GM12864 (cell line): ENCODE measurements at regions not wholly inside any gene's neighbourhood (a gene's known extent, or its start where the extent isn't known, plus 50 kb on each side); places are given as distances from the start of the nearest gene placed in this dataset.

Experiments
- DNase-seq: peaks from one replicate; pipeline ENCODE4 v3.0.0-alpha.2; 2011; ENCODE audit warnings: low read depth
- H3K4me3 ChIP-seq: 2 replicates; pipeline ENCODE4 v1.5.1; 2011; ENCODE audit warnings: mild to moderate bottlenecking, low read depth, low read length, control low read depth
- TF ChIP-seq, protein P1 (sequence below): IDR thresholded peaks from 2 replicates; pipeline ENCODE4 v1.5.1; 2011; ENCODE audit warnings: low read depth, mild to moderate bottlenecking, moderate library complexity, low read length, control low read depth, inconsistent platforms; ENCODE audit errors: missing control alignments

DNA sequence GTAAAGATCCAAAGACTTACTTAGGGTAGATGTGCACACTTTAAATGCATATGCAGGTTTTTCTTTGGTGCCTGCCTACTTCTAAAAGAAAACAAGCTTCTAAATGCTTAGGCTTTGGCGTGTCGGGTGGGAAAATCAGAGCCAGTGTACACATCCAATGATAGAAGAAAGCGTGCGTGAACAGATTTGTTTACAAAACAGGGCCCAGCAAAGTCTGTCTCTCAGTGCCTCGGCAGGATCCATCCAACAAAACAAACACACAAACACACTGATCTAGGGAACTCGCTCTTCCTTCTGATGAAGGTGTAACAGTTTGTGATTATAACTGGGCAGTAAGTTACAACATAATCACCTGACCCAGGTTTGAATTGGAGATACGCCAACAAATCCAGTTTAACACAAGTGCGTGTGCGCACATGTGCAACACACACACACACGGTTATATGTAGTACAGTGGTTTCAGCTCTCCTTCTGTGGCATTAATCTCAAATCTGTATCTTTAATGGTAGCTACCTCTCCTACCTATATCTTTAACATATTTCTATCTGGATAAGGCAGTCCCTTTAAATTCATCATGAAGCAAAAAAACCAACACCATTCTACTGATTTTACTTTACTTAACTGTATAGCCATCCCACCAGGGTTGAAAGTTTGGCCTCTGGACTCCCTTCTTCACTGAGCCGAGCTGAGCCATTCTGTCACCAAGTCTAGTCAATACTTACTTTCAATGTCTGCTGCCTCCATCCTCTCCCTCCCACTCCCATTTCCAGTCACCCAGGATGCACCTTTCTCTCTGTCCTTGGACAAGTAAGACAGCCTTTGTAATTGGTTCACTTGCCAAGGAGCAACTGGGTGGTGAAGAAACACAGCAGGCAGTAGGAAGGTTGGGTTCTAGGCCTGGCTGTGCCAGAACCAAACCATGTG lies 184.4 kb upstream of the KLF14 start:
- no peak for DNase-seq
- TF ChIP-seq, protein P1, sequence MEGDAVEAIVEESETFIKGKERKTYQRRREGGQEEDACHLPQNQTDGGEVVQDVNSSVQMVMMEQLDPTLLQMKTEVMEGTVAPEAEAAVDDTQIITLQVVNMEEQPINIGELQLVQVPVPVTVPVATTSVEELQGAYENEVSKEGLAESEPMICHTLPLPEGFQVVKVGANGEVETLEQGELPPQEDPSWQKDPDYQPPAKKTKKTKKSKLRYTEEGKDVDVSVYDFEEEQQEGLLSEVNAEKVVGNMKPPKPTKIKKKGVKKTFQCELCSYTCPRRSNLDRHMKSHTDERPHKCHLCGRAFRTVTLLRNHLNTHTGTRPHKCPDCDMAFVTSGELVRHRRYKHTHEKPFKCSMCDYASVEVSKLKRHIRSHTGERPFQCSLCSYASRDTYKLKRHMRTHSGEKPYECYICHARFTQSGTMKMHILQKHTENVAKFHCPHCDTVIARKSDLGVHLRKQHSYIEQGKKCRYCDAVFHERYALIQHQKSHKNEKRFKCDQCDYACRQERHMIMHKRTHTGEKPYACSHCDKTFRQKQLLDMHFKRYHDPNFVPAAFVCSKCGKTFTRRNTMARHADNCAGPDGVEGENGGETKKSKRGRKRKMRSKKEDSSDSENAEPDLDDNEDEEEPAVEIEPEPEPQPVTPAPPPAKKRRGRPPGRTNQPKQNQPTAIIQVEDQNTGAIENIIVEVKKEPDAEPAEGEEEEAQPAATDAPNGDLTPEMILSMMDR, result no peak
- no peak overlapping the region for H3K4me3 ChIP-seq

DNA sequence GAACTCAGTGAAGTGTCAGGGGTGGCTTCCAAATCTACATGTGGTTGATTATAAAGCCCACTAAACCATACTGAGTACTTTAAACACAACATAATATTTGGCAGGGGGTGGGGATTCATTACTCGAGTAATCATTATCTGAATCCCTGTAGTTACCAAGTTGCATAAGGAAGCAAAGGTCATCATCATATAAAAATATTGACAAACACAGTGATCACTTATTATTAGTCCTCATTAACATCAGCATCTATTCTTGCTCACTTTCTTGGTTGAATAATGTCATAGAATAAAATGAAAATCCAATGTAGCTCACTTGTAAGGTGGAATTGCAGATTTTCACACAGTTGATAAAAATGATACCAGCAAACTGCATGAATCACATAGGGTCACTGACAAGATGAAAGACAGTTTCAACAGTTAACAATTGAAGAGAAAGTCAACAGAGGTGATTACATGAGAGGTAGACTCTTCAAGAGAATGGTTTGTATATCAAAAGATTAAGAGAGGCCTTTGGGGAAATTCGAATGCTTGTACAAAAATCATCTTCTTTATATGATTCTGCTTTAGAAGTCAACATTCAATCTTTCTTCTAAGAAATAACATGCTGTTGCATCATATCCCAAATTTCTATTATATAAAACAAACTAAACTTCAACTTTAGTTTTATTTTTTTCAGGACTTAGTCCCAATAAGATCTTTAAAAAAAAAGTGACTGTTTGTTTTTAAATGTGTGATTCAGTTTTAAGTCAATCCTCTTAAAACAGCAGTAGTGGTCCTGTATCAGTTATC lies 185.5 kb upstream of the KLF14 start:
- no peak for DNase-seq

DNA sequence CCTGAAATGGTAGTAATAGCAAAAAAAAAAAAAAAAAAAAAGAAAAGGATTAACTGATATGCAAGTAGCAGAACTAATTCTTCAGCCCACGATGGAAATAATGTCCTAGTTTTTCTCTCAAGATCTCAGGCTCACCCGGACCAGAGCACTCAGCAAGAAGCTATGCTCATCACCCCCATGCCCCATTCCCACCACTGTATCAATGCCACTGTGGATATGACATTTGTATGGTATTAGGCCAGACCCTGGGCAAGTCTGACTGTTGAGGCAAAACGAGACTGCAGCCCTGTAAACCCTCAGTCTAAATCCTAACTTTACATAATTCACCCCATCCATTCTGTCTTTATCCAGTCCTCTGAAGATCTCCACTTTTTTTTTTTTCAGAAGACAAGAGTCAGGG lies 186.1 kb upstream of the KLF14 start:
- TF ChIP-seq, protein P1, result no peak
- H3K4me3 ChIP-seq, result no peak overlapping the region
- DNase-seq, result no peak

More for the DNA sequence above, 185.5 kb upstream of the KLF14 start:
- no peak overlapping the region for H3K4me3 ChIP-seq
- TF ChIP-seq, protein P1, result no peak

DNA sequence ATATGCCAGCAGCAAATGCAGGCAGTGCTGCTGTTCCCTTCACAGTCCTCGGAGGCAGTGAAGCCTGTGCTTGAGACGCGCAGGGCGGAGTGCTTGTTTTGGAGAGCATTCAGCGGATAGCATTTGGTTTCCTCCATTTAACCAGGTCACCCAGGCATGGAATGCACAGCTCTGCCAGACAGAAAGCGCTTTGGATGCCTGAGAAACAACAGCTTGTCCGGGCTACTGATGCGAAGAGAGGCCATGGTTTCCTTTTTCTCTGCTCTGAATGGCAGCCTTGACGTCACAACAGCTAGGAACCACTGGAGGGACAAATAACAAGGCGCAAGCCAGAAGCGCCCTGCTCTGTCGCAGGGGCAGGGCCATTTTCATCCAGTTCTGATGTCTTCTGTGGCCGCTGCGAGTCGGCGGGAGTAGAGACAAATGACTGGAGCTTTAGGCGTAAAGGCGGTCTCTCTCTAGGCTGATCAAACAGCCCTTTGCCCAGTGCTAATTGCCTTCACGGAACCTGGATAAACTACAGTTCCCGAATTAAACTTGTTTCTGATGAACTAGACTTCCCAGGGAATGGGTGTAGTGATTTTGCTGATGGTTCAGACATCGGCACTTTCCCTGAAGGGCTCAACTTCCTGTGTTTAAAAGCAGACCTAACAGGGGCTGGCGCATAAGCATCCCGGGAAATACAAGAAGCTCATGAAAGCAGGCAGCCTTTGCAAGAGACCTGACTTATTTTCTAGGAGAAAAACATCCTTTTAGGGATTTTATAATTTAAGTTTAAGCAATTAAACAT lies 187.6 kb upstream of the KLF14 start:
- DNase-seq, result no peak
- TF ChIP-seq, protein P1, result no peak
- no peak overlapping the region for H3K4me3 ChIP-seq

DNA sequence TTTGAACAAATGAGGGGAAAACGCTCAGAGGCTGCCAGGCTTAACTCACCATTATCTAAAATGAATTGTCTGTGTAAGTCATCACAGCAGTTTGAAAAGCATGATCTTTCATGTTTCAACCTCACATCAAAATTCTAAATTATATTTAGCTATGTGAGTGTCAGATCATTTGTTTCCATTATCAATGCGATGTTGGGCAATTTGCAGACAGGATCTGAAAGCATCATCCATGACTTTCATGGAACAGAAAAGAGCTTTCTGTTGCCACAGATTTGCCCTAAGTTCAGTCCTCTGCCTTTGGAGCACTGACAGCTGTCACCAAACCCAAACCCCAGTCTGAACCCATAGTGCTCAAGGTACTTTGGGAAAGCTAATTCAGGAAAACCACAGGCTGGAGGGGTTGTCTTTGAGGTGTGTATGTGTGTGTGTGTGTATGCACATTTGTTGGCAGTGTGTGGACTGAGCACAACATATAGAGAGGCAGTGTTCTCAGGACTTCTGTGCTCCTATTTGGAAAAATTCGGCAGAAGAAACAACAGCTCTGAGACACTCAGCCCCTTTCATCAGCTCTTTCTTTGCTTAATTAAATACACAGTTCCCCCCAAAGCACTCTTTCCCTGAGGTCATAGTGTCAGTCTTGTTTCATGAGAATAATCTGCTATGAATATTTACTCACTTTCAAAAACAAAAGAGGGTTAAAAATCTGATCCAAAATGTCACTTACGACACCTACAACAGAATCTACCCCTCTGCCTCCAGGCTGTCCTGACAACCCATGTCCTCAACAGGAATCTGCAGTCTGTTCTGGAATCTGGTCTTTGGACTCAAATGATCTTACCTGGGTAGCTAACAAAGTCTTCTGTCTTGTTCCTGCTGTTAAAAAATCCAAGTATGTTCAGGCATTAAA lies 188.5 kb upstream of the KLF14 start:
- DNase-seq, result no peak
- H3K4me3 ChIP-seq, result no peak overlapping the region
- TF ChIP-seq, protein P1, result no peak

DNA sequence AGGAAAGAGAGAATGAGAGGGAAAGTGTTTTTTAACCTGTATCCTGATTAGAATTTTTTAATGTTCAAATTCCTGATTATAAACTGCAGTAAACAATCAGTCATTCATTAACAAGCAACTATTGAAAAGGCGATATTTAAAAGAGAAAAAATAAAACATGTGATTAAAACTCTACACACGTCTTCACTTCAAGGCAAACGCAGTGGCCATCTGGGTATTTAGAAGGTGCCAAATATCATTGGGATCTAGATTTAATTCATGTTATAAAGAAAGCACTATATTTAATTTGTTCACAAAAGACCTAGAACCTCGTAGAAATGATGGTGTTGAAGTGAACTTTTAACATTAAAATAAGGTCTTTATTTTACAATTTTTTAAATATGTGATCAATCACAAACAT lies 189.4 kb upstream of the KLF14 start:
- no peak overlapping the region for H3K4me3 ChIP-seq
- TF ChIP-seq, protein P1, result no peak

More for the DNA sequence above, 189.4 kb upstream of the KLF14 start:
- DNase-seq, result no peak
